Heart left ventricle (tissue), 13 donors: ENCODE measurements at regions not wholly inside any gene's neighbourhood (a gene's known extent, or its start where the extent isn't known, plus 50 kb on each side); places are given as distances from the start of the nearest gene placed in this dataset.

Experiments
- POLR2A ChIP-seq, 2 donors: fragments of 450-650 bp; IDR thresholded peaks; one replicate each; pipeline ENCODE4 v1.6.1; 2017; ENCODE audit warnings: antibody characterized with exemption in 2 of 2, mild to moderate bottlenecking in 2 of 2, moderate library complexity in 2 of 2
- TF ChIP-seq, protein P1 (sequence below), 12 donors: fragments of 200-600 bp; sonication (generic) in 4 of 12; IDR thresholded peaks; one replicate each; pipeline versions ENCODE4 v1.5.0 to v1.8.0; 2018 to 2022; ENCODE audit warnings: antibody characterized with exemption in 12 of 12, mild to moderate bottlenecking in 5 of 12
- donor health status: ischemic (EF 13 %, LVEDD 7.1; RV severe dilation, severe dysfunction).
- donor health status: DM: no; HTN: yes; CAD: no.
- donor health status: DM: no; HTN: no; CAD: no.
- donor health status: ischemic (EF 25% LVEDD 6.9; RV normal size, moderate dysfunction).
- donor health status: ischemic (EF 25% LVEDD 5.7; RV mildly dilated, moderate dysfunction).
- donor health status: ischemic (EF 35%, LVEDD 5.7; RV mildly dilated, moderate dysfunction).
- donor health status: nonischemic (EF 11% LVEDD 7.7; RV severe dilation, severe dysfunction).
- donor health status: DM: yes; HTN: yes; CAD: no.
- donor health status: PGD.
- donor health status: ischemic (EF 29% LVEDD 5.4; RV normal size, mild dysfunction).
- donor health status: nonischemic (EF 23%, LVEDD 6.1; RV moderate dilation, normal function).

DNA sequence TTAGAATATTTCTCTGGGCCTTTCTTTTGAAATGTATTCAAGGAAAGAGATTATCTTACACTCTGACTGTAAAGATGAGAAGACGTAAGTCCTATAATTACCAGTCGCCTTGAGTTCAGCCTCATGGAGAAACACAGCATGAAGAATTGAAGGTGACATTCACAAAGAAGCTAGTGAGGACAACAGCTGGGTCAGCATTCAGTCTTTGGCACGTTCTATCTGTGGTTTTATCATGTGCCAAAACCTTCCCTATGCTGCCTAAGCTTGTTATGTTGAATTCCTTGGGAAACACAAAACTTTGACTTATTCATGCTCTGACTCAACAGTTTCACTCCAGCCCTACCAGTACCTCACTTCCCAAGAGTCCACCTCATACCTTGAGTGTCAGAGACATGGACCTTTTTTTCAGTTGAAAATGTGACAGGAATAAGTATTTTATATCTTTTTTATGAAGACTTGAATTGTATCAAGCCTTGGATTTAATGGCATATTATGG lies 198.8 kb upstream of the KIRREL3 start:
- no peak for TF ChIP-seq POLR2A (IDR thresholded peaks at IDR 0.05)
- TF ChIP-seq, protein P1, sequence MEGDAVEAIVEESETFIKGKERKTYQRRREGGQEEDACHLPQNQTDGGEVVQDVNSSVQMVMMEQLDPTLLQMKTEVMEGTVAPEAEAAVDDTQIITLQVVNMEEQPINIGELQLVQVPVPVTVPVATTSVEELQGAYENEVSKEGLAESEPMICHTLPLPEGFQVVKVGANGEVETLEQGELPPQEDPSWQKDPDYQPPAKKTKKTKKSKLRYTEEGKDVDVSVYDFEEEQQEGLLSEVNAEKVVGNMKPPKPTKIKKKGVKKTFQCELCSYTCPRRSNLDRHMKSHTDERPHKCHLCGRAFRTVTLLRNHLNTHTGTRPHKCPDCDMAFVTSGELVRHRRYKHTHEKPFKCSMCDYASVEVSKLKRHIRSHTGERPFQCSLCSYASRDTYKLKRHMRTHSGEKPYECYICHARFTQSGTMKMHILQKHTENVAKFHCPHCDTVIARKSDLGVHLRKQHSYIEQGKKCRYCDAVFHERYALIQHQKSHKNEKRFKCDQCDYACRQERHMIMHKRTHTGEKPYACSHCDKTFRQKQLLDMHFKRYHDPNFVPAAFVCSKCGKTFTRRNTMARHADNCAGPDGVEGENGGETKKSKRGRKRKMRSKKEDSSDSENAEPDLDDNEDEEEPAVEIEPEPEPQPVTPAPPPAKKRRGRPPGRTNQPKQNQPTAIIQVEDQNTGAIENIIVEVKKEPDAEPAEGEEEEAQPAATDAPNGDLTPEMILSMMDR (IDR thresholded peaks at IDR 0.05): no peak
